H9 (cell line): ENCODE measurements at regions not wholly inside any gene's neighbourhood (a gene's known extent, or its start where the extent isn't known, plus 50 kb on each side); places are given as distances from the start of the nearest gene placed in this dataset.

Source experiments
- DNase-seq: peaks from one replicate; pipeline ENCODE4 v3.0.0-alpha.2; 2017
- H2AFZ ChIP-seq: one replicate; pipeline ENCODE4 v1.6.1; 2013; ENCODE audit warnings: mild to moderate bottlenecking, low read length, control low read depth, moderate library complexity
- H2AK5ac ChIP-seq: 2 replicates; pipeline ENCODE4 v1.6.1; 2013; ENCODE audit warnings: low read length, control low read depth, mixed read lengths; ENCODE audit not compliant: insufficient read length
- H2BK120ac ChIP-seq: one replicate; pipeline ENCODE4 v1.6.1; 2013; ENCODE audit warnings: low read depth, mild to moderate bottlenecking, low read length, control low read depth, inconsistent platforms; ENCODE audit not compliant: poor library complexity, severe bottlenecking
- H2BK12ac ChIP-seq: 2 replicates; pipeline ENCODE4 v1.6.1; 2013; ENCODE audit warnings: low read length, control low read depth, mixed read lengths, low read depth; ENCODE audit not compliant: insufficient read length
- H2BK15ac ChIP-seq: 2 replicates; pipeline ENCODE4 v1.6.1; 2013; ENCODE audit warnings: low read depth, low read length, control low read depth
- H2BK20ac ChIP-seq: one replicate; pipeline ENCODE4 v1.6.1; 2013; ENCODE audit warnings: low read depth, mild to moderate bottlenecking, low read length, control low read depth, inconsistent platforms; ENCODE audit not compliant: poor library complexity, severe bottlenecking
- H2BK5ac ChIP-seq: 2 replicates; pipeline ENCODE4 v1.6.1; 2013; ENCODE audit warnings: low read length, control low read depth, mixed read lengths; ENCODE audit not compliant: insufficient read length
- H3K14ac ChIP-seq: 2 replicates; pipeline ENCODE4 v1.6.1; 2013; ENCODE audit warnings: low read length, control low read depth; ENCODE audit not compliant: insufficient read depth
- H3K18ac ChIP-seq: 2 replicates; pipeline ENCODE4 v1.6.1; 2013; ENCODE audit warnings: low read depth, mild to moderate bottlenecking, mixed read lengths, low read length, control low read depth; ENCODE audit not compliant: insufficient read length
- H3K23ac ChIP-seq: 2 replicates; pipeline ENCODE4 v1.6.1; 2013; ENCODE audit warnings: low read length, control low read depth, mixed read lengths, low read depth; ENCODE audit not compliant: insufficient read length
- H3K23me2 ChIP-seq: 2 replicates; pipeline ENCODE4 v1.6.1; 2013; ENCODE audit warnings: low read depth, mild to moderate bottlenecking, mixed read lengths, low read length, control low read depth; ENCODE audit not compliant: insufficient read length, poor library complexity, severe bottlenecking
- H3K27ac ChIP-seq: 2 replicates; pipeline ENCODE4 v1.5.1; 2013; ENCODE audit warnings: low read length, control low read depth, mixed read lengths, low read depth; ENCODE audit not compliant: insufficient read length
- H3K27me3 ChIP-seq: 2 replicates; pipeline ENCODE4 v1.6.1; 2013; ENCODE audit warnings: low read length, control low read depth, inconsistent platforms; ENCODE audit not compliant: insufficient read depth
- H3K4ac ChIP-seq: 2 replicates; pipeline ENCODE4 v1.6.1; 2013; ENCODE audit warnings: low read depth, mild to moderate bottlenecking, control low read depth, inconsistent platforms, low read length, moderate library complexity
- H3K4me1 ChIP-seq: 2 replicates; pipeline ENCODE4 v1.6.1; 2013; ENCODE audit warnings: low read length, control low read depth, inconsistent platforms; ENCODE audit not compliant: insufficient read depth
- H3K4me2 ChIP-seq: 2 replicates; pipeline ENCODE4 v1.6.1; 2013; ENCODE audit warnings: low read length, control low read depth, mixed read lengths; ENCODE audit not compliant: insufficient read length, insufficient read depth
- H3K56ac ChIP-seq: 2 replicates; pipeline ENCODE4 v1.6.1; 2013; ENCODE audit warnings: low read depth, mild to moderate bottlenecking, mixed read lengths, low read length, control low read depth; ENCODE audit not compliant: insufficient read length
- H3K79me1 ChIP-seq: 2 replicates; pipeline ENCODE4 v1.6.1; 2013; ENCODE audit warnings: low read depth, mild to moderate bottlenecking, moderate library complexity, low read length, control low read depth, inconsistent platforms; ENCODE audit not compliant: insufficient read depth, poor library complexity, severe bottlenecking
- H3K79me2 ChIP-seq: 2 replicates; pipeline ENCODE4 v1.6.1; 2013; ENCODE audit warnings: low read length, control low read depth, inconsistent platforms; ENCODE audit not compliant: insufficient read depth
- H3K9ac ChIP-seq: 2 replicates; pipeline ENCODE4 v1.6.1; 2013; ENCODE audit warnings: low read length, control low read depth, mixed read lengths; ENCODE audit not compliant: insufficient read length; ENCODE audit errors: extremely low read depth
- H3K9me3 ChIP-seq: one replicate; pipeline ENCODE4 v1.6.1; 2013; ENCODE audit warnings: low read depth, low read length, inconsistent platforms; ENCODE audit not compliant: control insufficient read depth
- H3T11ph ChIP-seq: one replicate; pipeline ENCODE4 v1.6.1; 2013; ENCODE audit warnings: mild to moderate bottlenecking, low read length, control low read depth, inconsistent platforms
- H4K20me1 ChIP-seq: one replicate; pipeline ENCODE4 v1.6.1; 2013; ENCODE audit not compliant: control insufficient read depth, insufficient read length, insufficient read depth
- H4K5ac ChIP-seq: 2 replicates; pipeline ENCODE4 v1.6.1; 2013; ENCODE audit warnings: low read depth, mild to moderate bottlenecking, mixed read lengths, low read length, control low read depth; ENCODE audit not compliant: insufficient read length
- H4K8ac ChIP-seq: replicated peaks from 2 replicates; pipeline ENCODE4 v1.6.1; 2013; ENCODE audit warnings: low read length, control low read depth, mixed read lengths, low read depth; ENCODE audit not compliant: insufficient read length
- H4K91ac ChIP-seq: 2 replicates; pipeline ENCODE4 v1.6.1; 2013; ENCODE audit warnings: low read depth, mild to moderate bottlenecking, moderate library complexity, mixed read lengths, low read length, control low read depth; ENCODE audit not compliant: insufficient read length
- H3K27ac Mint-ChIP-seq, 3 experiments: 2 replicates in 2 of 3; 3 replicates in 1 of 3; pipeline ENCODE4 v1.8.0; 2020 to 2021; ENCODE audit warnings: mixed read lengths in 3 of 3, mild to moderate bottlenecking in 1 of 3, moderate library complexity in 1 of 3
- H3K27me3 Mint-ChIP-seq: 2 replicates; pipeline ENCODE4 v1.8.0; 2021; ENCODE audit warnings: low read depth, mild to moderate bottlenecking, moderate library complexity, mixed read lengths
- H3K36me3 Mint-ChIP-seq, 3 experiments: 2 replicates in 2 of 3; 3 replicates in 1 of 3; pipeline ENCODE4 v1.8.0; 2020 to 2021; ENCODE audit warnings: low read depth in 3 of 3, mixed read lengths in 3 of 3; ENCODE audit not compliant: insufficient read depth in 1 of 3
- H3K4me1 Mint-ChIP-seq, 2 experiments: 2 replicates each; pipeline ENCODE4 v1.8.0; 2020; ENCODE audit warnings: mixed read lengths in 2 of 2
- H3K4me3 Mint-ChIP-seq, 2 experiments: 2 replicates in 1 of 2; 3 replicates in 1 of 2; pipeline ENCODE4 v1.8.0; 2020 to 2021; ENCODE audit warnings: mild to moderate bottlenecking in 2 of 2, mixed read lengths in 2 of 2, moderate library complexity in 1 of 2
- H3K9me3 Mint-ChIP-seq, 2 experiments: 2 replicates in 1 of 2; 3 replicates in 1 of 2; pipeline ENCODE4 v1.8.0; 2020; ENCODE audit warnings: mild to moderate bottlenecking in 2 of 2, mixed read lengths in 2 of 2, moderate library complexity in 1 of 2
- TF ChIP-seq, protein P1 (sequence below): fragments of 200-600 bp; sonication (generic); conservative IDR thresholded peaks from 3 replicates; pipeline ENCODE4 v1.8.0; 2021; ENCODE audit warnings: antibody characterized with exemption, mild to moderate bottlenecking

DNA sequence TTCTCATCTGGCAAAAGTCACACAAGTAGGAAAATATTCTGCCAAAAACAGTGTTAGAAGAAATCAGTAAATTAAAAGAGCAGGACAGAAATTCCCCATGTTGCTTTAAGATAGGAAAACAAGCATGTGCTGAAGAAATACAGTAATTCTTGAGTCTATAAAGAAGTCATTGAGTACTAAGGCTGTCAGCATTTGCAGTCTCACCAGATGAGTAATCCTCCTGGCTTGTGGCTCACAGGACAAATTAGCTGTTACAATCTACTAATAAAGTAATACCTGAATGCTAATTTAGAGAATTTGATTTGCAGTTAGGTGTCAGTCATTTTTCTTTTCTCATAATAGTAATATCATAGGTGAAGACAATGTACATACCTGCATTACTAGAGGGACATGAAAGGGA, 1158.9 kb upstream of the CELF2 start:
- no peak overlapping the region for H2AK5ac ChIP-seq
- H3K27ac ChIP-seq: no peak overlapping the region

More for the DNA sequence above, 1158.9 kb upstream of the CELF2 start:
- Histone ChIP-seq H3T11ph (no peak overlapping the region), H3K79me1 (no peaks in the 10 kb centered on the region), H3K23me2 (no peaks in the 10 kb centered on the region), H3K18ac (no peak overlapping the region), H4K20me1 (no peaks in the 10 kb centered on the region), H3K56ac (no peak overlapping the region), H4K8ac (no peak overlapping the region), H4K91ac (no peak overlapping the region), H3K4me1 (no peaks in the 10 kb centered on the region), H2AFZ (no peak overlapping the region), H3K14ac (no peak overlapping the region), H2BK12ac (no peak overlapping the region), H3K4ac (no peak overlapping the region), H3K79me2 (no peaks in the 10 kb centered on the region), H2BK20ac (no peak overlapping the region), H2BK120ac (no peak overlapping the region), H4K5ac (no peak overlapping the region), H3K4me2 (no peak overlapping the region), H2BK5ac (no peak overlapping the region), H3K27me3 (no peaks in the 10 kb centered on the region), H3K9ac (no peak overlapping the region), H3K23ac (no peak overlapping the region), H2BK15ac (no peak overlapping the region), H3K9me3 (no peaks in the 10 kb centered on the region)
- Mint-ChIP-seq H3K36me3 (peaks cover 3 to 9% (median 4%) of the 10 kb centered on the region in 3 experiments), H3K27ac (no peak overlapping the region), H3K27me3 (no peaks in the 10 kb centered on the region), H3K4me3 (no peak overlapping the region), H3K9me3 (peaks cover 6 to 12% of the 10 kb centered on the region in 2 experiments), H3K4me1 (no peaks in the 10 kb centered on the region; a peak in 1 of 4 replicates)
- DNase-seq: no peak
- TF ChIP-seq, protein P1, sequence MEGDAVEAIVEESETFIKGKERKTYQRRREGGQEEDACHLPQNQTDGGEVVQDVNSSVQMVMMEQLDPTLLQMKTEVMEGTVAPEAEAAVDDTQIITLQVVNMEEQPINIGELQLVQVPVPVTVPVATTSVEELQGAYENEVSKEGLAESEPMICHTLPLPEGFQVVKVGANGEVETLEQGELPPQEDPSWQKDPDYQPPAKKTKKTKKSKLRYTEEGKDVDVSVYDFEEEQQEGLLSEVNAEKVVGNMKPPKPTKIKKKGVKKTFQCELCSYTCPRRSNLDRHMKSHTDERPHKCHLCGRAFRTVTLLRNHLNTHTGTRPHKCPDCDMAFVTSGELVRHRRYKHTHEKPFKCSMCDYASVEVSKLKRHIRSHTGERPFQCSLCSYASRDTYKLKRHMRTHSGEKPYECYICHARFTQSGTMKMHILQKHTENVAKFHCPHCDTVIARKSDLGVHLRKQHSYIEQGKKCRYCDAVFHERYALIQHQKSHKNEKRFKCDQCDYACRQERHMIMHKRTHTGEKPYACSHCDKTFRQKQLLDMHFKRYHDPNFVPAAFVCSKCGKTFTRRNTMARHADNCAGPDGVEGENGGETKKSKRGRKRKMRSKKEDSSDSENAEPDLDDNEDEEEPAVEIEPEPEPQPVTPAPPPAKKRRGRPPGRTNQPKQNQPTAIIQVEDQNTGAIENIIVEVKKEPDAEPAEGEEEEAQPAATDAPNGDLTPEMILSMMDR: no peak
